GM10266 (cell line): ENCODE measurements at regions not wholly inside any gene's neighbourhood (a gene's known extent, or its start where the extent isn't known, plus 50 kb on each side); places are given as distances from the start of the nearest gene placed in this dataset.
"Not testable (repeated sequence)": the region's sequence is repeated elsewhere in the genome, so short reads cannot be mapped to it uniquely, and the experiment has no call there.

Source experiments
- DNase-seq: peaks from one replicate; pipeline ENCODE4 v3.0.0; 2012; ENCODE audit errors: extremely low spot score
- TF ChIP-seq, protein P1 (sequence below): IDR thresholded peaks from 2 replicates; pipeline ENCODE4 v1.5.1; 2012; ENCODE audit warnings: mild to moderate bottlenecking, low read depth; ENCODE audit not compliant: control insufficient read depth, insufficient read depth; ENCODE audit errors: missing control alignments

GRCh38 chr17:72467841-72468653, 347.2 kb downstream of the SOX9 start:
- TF ChIP-seq, protein P1, sequence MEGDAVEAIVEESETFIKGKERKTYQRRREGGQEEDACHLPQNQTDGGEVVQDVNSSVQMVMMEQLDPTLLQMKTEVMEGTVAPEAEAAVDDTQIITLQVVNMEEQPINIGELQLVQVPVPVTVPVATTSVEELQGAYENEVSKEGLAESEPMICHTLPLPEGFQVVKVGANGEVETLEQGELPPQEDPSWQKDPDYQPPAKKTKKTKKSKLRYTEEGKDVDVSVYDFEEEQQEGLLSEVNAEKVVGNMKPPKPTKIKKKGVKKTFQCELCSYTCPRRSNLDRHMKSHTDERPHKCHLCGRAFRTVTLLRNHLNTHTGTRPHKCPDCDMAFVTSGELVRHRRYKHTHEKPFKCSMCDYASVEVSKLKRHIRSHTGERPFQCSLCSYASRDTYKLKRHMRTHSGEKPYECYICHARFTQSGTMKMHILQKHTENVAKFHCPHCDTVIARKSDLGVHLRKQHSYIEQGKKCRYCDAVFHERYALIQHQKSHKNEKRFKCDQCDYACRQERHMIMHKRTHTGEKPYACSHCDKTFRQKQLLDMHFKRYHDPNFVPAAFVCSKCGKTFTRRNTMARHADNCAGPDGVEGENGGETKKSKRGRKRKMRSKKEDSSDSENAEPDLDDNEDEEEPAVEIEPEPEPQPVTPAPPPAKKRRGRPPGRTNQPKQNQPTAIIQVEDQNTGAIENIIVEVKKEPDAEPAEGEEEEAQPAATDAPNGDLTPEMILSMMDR = no peak
- DNase-seq = no peak

DNA sequence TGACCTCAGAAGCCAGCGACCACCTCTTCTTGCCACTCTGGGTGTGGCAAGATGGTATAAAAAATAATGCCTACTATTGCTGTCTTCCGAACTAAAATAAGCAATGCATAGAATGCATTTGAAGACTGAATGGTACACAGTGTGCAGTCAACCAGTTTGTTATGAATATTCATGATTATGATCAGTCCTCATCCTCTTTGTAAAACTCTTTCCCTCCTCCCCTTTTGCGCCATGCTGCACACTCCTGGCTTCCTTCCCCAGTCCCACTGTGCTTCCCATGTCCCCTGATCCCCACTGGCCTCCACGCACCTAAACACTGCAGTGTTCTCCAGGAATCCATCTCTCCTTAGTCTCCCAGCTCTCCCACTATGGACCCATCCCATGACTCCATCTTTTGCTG, 348.0 kb downstream of the SOX9 start:
- TF ChIP-seq, protein P1 = no peak
- no peak for DNase-seq

DNA sequence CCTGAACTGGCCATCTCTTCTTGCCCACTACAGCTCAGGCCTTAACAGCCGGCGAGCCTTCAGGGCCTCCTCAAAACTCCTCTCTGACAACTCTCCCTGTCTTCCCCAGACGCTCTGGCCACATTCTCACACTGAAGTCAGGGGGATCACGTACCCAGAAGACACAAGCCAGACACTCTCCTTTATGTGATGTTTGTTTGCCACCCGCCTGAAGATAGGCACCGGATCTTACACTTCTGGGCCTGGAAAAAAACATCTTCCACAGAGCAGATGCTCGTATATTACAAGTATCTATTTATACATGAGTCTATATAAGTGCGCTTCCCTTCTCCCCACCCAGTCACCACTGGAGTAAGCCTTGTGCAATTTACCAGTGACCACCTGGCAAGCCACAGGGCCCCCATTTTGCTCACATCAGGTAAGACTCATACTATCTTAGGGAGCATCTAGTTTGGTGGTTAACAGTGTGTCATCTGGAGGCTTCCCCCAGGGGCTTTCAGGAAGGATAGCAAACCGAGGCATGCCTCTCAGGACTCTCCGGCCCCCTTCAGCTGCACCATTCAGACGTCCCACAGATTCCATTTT, 349.4 kb downstream of the SOX9 start:
- TF ChIP-seq, protein P1 = no peak
- no peak for DNase-seq

GRCh38 chr17:72470734-72471133, 349.9 kb downstream of the SOX9 start:
- TF ChIP-seq, protein P1 = no peak
- DNase-seq = no peak

DNA sequence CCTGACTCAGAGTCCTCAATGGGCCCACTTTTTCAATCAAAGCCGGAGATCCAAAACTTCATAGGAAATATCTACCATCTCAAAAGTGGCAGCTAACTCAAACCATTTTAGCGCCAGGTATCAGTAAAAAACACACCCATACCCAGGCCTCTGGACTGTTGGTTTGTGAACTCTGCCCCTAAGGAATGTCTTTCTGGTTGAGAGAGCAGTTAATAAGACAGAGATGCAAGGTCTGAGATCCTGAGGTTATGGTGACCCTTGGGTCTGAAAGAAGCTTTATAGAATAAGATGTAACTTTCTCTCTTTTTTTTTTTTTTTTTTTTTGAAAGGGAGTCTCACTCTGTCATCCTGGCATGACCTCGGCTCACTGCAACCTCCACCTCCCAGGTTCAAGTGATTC, 350.5 kb downstream of the SOX9 start:
- DNase-seq = no peak
- TF ChIP-seq, protein P1 = no peak

DNA sequence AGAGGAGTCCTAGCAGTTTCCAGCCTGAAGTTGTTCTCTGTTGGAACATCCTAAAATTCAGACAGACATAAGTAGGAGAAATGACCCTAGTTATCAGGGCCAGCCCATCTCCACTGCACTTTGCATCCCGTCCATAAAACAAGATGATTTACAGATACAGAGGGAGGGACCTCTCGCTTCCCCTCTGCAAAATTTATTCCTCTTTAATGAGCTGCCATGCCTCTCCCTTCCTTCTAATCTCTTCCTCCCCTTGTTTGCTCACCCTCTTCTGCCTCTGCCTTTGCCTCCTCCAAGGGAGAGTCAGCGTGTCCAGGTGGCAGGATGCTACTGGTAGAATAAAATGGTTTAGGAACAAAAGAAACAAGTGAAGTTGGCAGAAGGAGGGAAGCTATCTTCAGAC, 351.3 kb downstream of the SOX9 start:
- DNase-seq = no peak

DNA sequence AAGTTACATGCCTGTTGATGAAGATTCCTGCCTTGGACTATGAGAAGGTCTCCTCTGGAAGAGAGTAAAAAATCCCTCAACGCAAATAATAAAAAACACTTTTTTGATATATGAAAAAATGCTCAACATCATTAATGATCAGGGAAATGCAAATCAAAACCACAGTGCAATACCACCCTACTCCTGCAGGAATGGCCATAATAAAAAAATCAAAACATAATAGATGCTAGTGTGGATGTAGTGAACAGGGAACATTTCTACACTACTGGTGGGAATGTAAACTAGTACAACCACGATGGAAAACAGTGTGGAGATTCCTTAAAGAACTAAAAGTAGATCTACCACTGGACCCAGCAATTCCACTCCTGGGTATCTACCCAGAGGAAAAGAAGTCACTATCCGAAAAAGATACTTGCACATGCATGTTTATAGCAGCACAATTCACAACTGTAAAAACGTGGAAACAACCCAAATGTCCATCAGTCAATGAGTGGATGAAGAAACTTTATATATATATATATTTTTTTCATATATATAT, 352.1 kb downstream of the SOX9 start:
- not testable (repeated sequence) for DNase-seq

More for the DNA sequence above, 351.3 kb downstream of the SOX9 start:
- TF ChIP-seq, protein P1 = no peak
